IMR-90 (cell line): ENCODE measurements at regions not wholly inside any gene's neighbourhood (a gene's known extent, or its start where the extent isn't known, plus 50 kb on each side); places are given as distances from the start of the nearest gene placed in this dataset.

Source experiments
- ATAC-seq: fragments of 200-7000 bp; cut with Tn5 transposase; 2 replicates; pipeline ENCODE4 v1.9.1; 2020; ENCODE audit warnings: low read depth, mild to moderate bottlenecking, moderate library complexity
- BruUV-seq: library from RNA; stranded (reverse); fragments of 400-500 nt; replicated peaks from 2 replicates; lab custom pipeline; 2021; lab: Mats Ljungman, UMichigan
- CTCF ChIA-PET: fragments of 300-600 bp; formaldehyde crosslinking; extraction: SDS; loops from one replicate; lab custom pipeline; 2021; ENCODE audit warnings: antibody characterized with exemption; lab: Yijun Ruan, JAX
- POLR2A ChIA-PET: fragments of 300-600 bp; sonication (Branson Sonifier 250); formaldehyde crosslinking; loops from one replicate; lab custom pipeline; 2022; ENCODE audit warnings: antibody characterized with exemption; ENCODE audit not compliant: unreplicated experiment; lab: Charles Lee
- DNase-seq: peaks from one replicate; pipeline ENCODE4 v3.0.0; 2013
- H2AFZ ChIP-seq: replicated peaks from 2 replicates; pipeline ENCODE3; 2013; ENCODE audit warnings: low read length, mild to moderate bottlenecking; ENCODE audit not compliant: poor library complexity
- H2AK5ac ChIP-seq: 2 replicates; pipeline ENCODE4 v1.6.1; 2013; ENCODE audit warnings: low read depth, low read length, inconsistent platforms
- H2AK9ac ChIP-seq: replicated peaks from 2 replicates; pipeline ENCODE3; 2013; ENCODE audit warnings: mild to moderate bottlenecking, low read depth, low read length, moderate library complexity; ENCODE audit not compliant: poor library complexity
- H2BK120ac ChIP-seq: 2 replicates; pipeline ENCODE4 v1.6.1; 2013; ENCODE audit warnings: low read depth, low read length, inconsistent platforms
- H2BK15ac ChIP-seq: 3 replicates; pipeline ENCODE4 v1.6.1; 2013; ENCODE audit warnings: low read depth, low read length, inconsistent platforms
- H2BK20ac ChIP-seq: 2 replicates; pipeline ENCODE4 v1.6.1; 2013; ENCODE audit warnings: low read depth, mild to moderate bottlenecking, inconsistent platforms, low read length, moderate library complexity
- H2BK5ac ChIP-seq: 2 replicates; pipeline ENCODE4 v1.6.1; 2013; ENCODE audit warnings: mild to moderate bottlenecking, low read depth, low read length, inconsistent platforms; ENCODE audit not compliant: poor library complexity, severe bottlenecking
- H3K14ac ChIP-seq: replicated peaks from 2 replicates; pipeline ENCODE4 v1.6.1; 2013; ENCODE audit warnings: low read depth, low read length, inconsistent platforms
- H3K18ac ChIP-seq: 2 replicates; pipeline ENCODE4 v1.6.1; 2013; ENCODE audit warnings: low read depth, low read length, control low read depth
- H3K23ac ChIP-seq: 2 replicates; pipeline ENCODE4 v1.6.1; 2013; ENCODE audit warnings: low read depth, low read length, inconsistent platforms
- H3K27ac ChIP-seq: 2 replicates; pipeline ENCODE4 v1.5.1; 2013; ENCODE audit warnings: mild to moderate bottlenecking, control low read depth, low read length; ENCODE audit not compliant: insufficient read depth
- H3K27me3 ChIP-seq: 2 replicates; pipeline ENCODE4 v1.6.1; 2013; ENCODE audit warnings: low read length; ENCODE audit not compliant: control insufficient read depth, insufficient read depth
- H3K36me3 ChIP-seq: 2 replicates; pipeline ENCODE4 v1.6.1; 2013; ENCODE audit warnings: low read length, mixed read lengths; ENCODE audit not compliant: control insufficient read depth, insufficient read depth
- H3K4ac ChIP-seq: 2 replicates; pipeline ENCODE4 v1.6.1; 2013; ENCODE audit warnings: low read depth, low read length, inconsistent platforms
- H3K4me1 ChIP-seq: 2 replicates; pipeline ENCODE4 v1.6.1; 2013; ENCODE audit warnings: low read length, mixed read lengths; ENCODE audit not compliant: control insufficient read depth, insufficient read depth
- H3K4me2 ChIP-seq: 2 replicates; pipeline ENCODE4 v1.6.1; 2013; ENCODE audit warnings: low read depth, mild to moderate bottlenecking, control low read depth, low read length, moderate library complexity
- H3K4me3 ChIP-seq: 2 replicates; pipeline ENCODE4 v1.5.1; 2013; ENCODE audit warnings: low read depth, mild to moderate bottlenecking, control low read depth, low read length, moderate library complexity; ENCODE audit not compliant: insufficient read depth
- H3K56ac ChIP-seq: 2 replicates; pipeline ENCODE4 v1.6.1; 2013; ENCODE audit warnings: low read length, inconsistent platforms; ENCODE audit not compliant: insufficient read depth; ENCODE audit errors: extremely low read depth
- H3K79me1 ChIP-seq, 2 experiments: 2 replicates each; pipeline ENCODE4 v1.6.1; 2013; ENCODE audit warnings: low read length in 2 of 2, inconsistent platforms in 1 of 2, low read depth in 1 of 2
- H3K9ac ChIP-seq: 2 replicates; pipeline ENCODE4 v1.6.1; 2013; ENCODE audit warnings: low read depth, low read length, control low read depth
- H3K9me1 ChIP-seq: 2 replicates; pipeline ENCODE4 v1.6.1; 2013; ENCODE audit warnings: low read length, inconsistent platforms; ENCODE audit not compliant: insufficient read depth
- H3K9me3 ChIP-seq: 2 replicates; pipeline ENCODE4 v1.6.1; 2013; ENCODE audit warnings: low read length; ENCODE audit not compliant: control insufficient read depth, insufficient read depth
- H4K20me1 ChIP-seq: 2 replicates; pipeline ENCODE4 v1.6.1; 2013; ENCODE audit warnings: low read length, inconsistent platforms; ENCODE audit not compliant: insufficient read depth
- H4K5ac ChIP-seq: 2 replicates; pipeline ENCODE4 v1.6.1; 2013; ENCODE audit warnings: mild to moderate bottlenecking, low read depth, low read length, control low read depth
- H4K8ac ChIP-seq, 2 experiments: 2 replicates each; pipeline ENCODE4 v1.6.1; 2013; ENCODE audit warnings: low read depth in 2 of 2, low read length in 2 of 2, control low read depth in 1 of 2, inconsistent platforms in 1 of 2
- H4K91ac ChIP-seq: 2 replicates; pipeline ENCODE4 v1.6.1; 2013; ENCODE audit warnings: low read depth, low read length, inconsistent platforms; ENCODE audit not compliant: insufficient read depth
- BHLHE40 ChIP-seq: fragments of 150-350 bp; IDR thresholded peaks from 2 replicates; pipeline ENCODE4 v1.6.1; 2016; ENCODE audit warnings: mild to moderate bottlenecking, low read depth, low read length
- FOS ChIP-seq: fragments of 150-350 bp; IDR thresholded peaks from 2 replicates; pipeline ENCODE4 v1.6.1; 2016; ENCODE audit warnings: low read depth, low read length
- MXI1 ChIP-seq: IDR thresholded peaks from 2 replicates; pipeline ENCODE4 v1.6.1; 2012; ENCODE audit warnings: low read depth, mild to moderate bottlenecking, low read length, moderate library complexity, borderline replicate concordance
- RAD21 ChIP-seq: IDR thresholded peaks from 2 replicates; pipeline ENCODE4 v1.6.1; 2012; ENCODE audit warnings: low read length, improper control_type of control experiment
- RFX5 ChIP-seq: IDR thresholded peaks from 2 replicates; pipeline ENCODE4 v1.8.0; 2012; ENCODE audit warnings: low read depth, mild to moderate bottlenecking, low read length, moderate library complexity
- SMC3 ChIP-seq: fragments of 150-350 bp; IDR thresholded peaks from 2 replicates; pipeline ENCODE4 v1.6.1; 2016; ENCODE audit warnings: low read depth, mild to moderate bottlenecking, antibody characterized with exemption, low read length, moderate library complexity
- WGBS, 2 experiments: methylation state at CpG; one replicate each; pipeline versions ENCODE4 v1.1.5 to v1.1.7; 2013; ENCODE audit warnings: missing lambda C conversion rate in 2 of 2; ENCODE audit not compliant: insufficient read length in 1 of 2; ENCODE audit errors: extremely low coverage in 2 of 2; 5-methylcytosine and 5-hydroxymethylcytosine counted together
- dilution Hi-C: fragments of 300-500 bp; cut with HindIII; formaldehyde crosslinking; loops from one replicate; pipeline ENCODE4 v1.14.3; 2018; ENCODE audit warnings: low sequenced_read_pairs; ENCODE audit not compliant: unreplicated experiment
- in situ Hi-C: fragments of 300-500 bp; cut with MboI; formaldehyde crosslinking; loops from 3 replicates; pipeline ENCODE4 v1.14.3; 2019; ENCODE audit warnings: low sequenced_read_pairs, inconsistent platforms, mixed read lengths
- intact Hi-C: fragments of 100-400 bp; cut with micrococcal nuclease; formaldehyde crosslinking; loops from 2 replicates; pipeline ENCODE4 v1.10.0; 2022
- TF ChIP-seq, protein P1 (sequence below): fragments of 150-350 bp; IDR thresholded peaks from 2 replicates; pipeline ENCODE4 v1.6.1; 2016; ENCODE audit warnings: low read depth, mild to moderate bottlenecking, low read length, moderate library complexity, borderline replicate concordance
- TF ChIP-seq, protein P2 (sequence below): conservative IDR thresholded peaks from 2 replicates; pipeline ENCODE4 v1.5.1; 2012; ENCODE audit warnings: mild to moderate bottlenecking, low read depth, low read length, improper control_type of control experiment
- TF ChIP-seq, protein P3 (sequence below): fragments of 150-350 bp; IDR thresholded peaks from 2 replicates; pipeline ENCODE4 v1.6.1; 2017; ENCODE audit warnings: mild to moderate bottlenecking, antibody characterized with exemption, low read length, low read depth

DNA sequence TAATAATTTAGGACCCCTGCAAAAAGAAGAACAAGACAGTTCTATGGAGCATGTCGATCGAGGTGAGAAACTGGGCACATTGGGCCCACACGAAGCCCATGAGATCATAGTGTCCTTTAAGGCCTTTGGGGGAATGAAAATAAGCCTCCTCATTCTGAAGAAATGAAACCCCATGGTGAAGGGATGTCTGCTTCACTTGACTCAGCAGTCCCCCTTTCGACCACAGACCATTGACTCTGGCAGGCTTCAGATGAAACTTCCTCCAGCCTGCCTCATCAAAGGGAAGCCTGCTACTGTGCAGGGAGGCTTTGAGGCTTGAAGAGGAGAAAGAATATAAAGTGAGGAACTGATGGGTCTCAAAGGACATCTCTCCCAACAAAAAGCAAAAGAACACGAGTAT lies 144.2 kb upstream of the FBXL4 start:
- ChIA-PET CTCF (no interaction called here), POLR2A (no interaction called here)
- H4K8ac ChIP-seq = no peak overlapping the region
- no peak overlapping the region for H2BK20ac ChIP-seq
- in situ Hi-C loops = no loop called here
- no peak overlapping the region for H3K4me3 ChIP-seq
- H4K91ac ChIP-seq = no peak overlapping the region
- DNase-seq (no peak), ATAC-seq (no peak)
- H2BK120ac ChIP-seq = no peak overlapping the region
- H3K9me1 ChIP-seq = no peaks in the 10 kb centered on the region
- no peaks in the 10 kb centered on the region for H3K4me1 ChIP-seq
- H2AFZ ChIP-seq = no peak overlapping the region
- H3K18ac ChIP-seq = no peak overlapping the region
- dilution Hi-C loops = no loop called here
- no peak overlapping the region for H2AK5ac ChIP-seq
- WGBS, 2 experiments = no CpG with 5 or more reads among the region's 5 CpGs
- no peaks in the 10 kb centered on the region for H3K27me3 ChIP-seq
- H3K23ac ChIP-seq = no peak overlapping the region
- no peaks in the 10 kb centered on the region for H3K36me3 ChIP-seq
- no peaks in the 10 kb centered on the region for H4K20me1 ChIP-seq
- intact Hi-C loops = no loop called here
- no peak overlapping the region for H2BK15ac ChIP-seq
- no peak overlapping the region for H3K9ac ChIP-seq
- H3K27ac ChIP-seq = no peak overlapping the region
- no peak overlapping the region for H4K5ac ChIP-seq
- no peak overlapping the region for H3K4ac ChIP-seq
- H3K9me3 ChIP-seq = no peaks in the 10 kb centered on the region
- no peak overlapping the region for H3K4me2 ChIP-seq
- no peak overlapping the region for H2BK5ac ChIP-seq
- no peak overlapping the region for H3K56ac ChIP-seq
- no peak overlapping the region for H3K14ac ChIP-seq
- H2AK9ac ChIP-seq = no peak overlapping the region
- TF ChIP-seq, protein P1, sequence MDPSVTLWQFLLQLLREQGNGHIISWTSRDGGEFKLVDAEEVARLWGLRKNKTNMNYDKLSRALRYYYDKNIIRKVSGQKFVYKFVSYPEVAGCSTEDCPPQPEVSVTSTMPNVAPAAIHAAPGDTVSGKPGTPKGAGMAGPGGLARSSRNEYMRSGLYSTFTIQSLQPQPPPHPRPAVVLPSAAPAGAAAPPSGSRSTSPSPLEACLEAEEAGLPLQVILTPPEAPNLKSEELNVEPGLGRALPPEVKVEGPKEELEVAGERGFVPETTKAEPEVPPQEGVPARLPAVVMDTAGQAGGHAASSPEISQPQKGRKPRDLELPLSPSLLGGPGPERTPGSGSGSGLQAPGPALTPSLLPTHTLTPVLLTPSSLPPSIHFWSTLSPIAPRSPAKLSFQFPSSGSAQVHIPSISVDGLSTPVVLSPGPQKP = no peak
- no peak for TF ChIP-seq SMC3
- no peak for TF ChIP-seq FOS
- TF ChIP-seq BHLHE40 = no peak
- no peak for TF ChIP-seq RAD21
- no peak for TF ChIP-seq RFX5
- TF ChIP-seq, protein P2, sequence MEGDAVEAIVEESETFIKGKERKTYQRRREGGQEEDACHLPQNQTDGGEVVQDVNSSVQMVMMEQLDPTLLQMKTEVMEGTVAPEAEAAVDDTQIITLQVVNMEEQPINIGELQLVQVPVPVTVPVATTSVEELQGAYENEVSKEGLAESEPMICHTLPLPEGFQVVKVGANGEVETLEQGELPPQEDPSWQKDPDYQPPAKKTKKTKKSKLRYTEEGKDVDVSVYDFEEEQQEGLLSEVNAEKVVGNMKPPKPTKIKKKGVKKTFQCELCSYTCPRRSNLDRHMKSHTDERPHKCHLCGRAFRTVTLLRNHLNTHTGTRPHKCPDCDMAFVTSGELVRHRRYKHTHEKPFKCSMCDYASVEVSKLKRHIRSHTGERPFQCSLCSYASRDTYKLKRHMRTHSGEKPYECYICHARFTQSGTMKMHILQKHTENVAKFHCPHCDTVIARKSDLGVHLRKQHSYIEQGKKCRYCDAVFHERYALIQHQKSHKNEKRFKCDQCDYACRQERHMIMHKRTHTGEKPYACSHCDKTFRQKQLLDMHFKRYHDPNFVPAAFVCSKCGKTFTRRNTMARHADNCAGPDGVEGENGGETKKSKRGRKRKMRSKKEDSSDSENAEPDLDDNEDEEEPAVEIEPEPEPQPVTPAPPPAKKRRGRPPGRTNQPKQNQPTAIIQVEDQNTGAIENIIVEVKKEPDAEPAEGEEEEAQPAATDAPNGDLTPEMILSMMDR = no peak
- TF ChIP-seq, protein P3, sequence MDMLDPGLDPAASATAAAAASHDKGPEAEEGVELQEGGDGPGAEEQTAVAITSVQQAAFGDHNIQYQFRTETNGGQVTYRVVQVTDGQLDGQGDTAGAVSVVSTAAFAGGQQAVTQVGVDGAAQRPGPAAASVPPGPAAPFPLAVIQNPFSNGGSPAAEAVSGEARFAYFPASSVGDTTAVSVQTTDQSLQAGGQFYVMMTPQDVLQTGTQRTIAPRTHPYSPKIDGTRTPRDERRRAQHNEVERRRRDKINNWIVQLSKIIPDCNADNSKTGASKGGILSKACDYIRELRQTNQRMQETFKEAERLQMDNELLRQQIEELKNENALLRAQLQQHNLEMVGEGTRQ = no peak
- TF ChIP-seq MXI1 = no peak
- BruUV-seq = no TSS peak
- H3K79me1 ChIP-seq = no peaks in the 10 kb centered on the region
